ENCODE measurements at regions not wholly inside any gene's neighbourhood (a gene's known extent, or its start where the extent isn't known, plus 50 kb on each side); places are given as distances from the start of the nearest gene placed in this dataset.

DNA sequence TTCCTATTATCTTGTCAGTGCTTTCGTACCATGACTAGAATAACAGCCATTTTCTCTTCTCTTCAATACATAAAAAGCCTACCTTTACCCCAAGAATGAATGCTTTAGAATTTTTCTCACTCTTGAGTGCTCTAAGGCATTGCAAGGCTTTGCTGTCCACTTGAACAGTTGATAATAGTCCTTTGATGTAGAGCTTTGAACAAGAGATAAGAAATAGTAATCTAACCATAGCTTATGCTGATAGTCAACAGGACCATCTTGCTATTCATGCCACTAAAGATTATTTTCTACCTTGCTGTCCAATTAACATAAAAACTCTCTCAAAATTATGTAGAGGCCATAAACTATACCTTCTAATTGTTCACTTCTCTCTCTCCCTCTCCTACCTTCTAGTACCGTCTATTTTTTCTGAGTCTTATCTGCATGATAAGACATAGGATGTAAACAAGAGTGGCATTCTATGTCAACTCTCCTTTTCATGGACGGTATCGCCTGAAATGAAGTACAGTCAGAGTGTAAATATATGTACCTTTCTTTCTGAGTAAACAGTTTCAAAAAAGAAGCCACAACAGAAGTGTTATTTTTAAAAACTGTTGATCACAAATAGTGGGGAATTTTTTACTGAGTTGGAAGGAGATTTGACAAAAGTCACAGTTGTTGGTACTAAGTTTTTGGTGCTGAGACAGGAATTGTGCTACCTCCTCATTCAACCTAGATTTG, 297.9 kb downstream of the NDFIP2 start:
- TF ChIP-seq, protein P1, sequence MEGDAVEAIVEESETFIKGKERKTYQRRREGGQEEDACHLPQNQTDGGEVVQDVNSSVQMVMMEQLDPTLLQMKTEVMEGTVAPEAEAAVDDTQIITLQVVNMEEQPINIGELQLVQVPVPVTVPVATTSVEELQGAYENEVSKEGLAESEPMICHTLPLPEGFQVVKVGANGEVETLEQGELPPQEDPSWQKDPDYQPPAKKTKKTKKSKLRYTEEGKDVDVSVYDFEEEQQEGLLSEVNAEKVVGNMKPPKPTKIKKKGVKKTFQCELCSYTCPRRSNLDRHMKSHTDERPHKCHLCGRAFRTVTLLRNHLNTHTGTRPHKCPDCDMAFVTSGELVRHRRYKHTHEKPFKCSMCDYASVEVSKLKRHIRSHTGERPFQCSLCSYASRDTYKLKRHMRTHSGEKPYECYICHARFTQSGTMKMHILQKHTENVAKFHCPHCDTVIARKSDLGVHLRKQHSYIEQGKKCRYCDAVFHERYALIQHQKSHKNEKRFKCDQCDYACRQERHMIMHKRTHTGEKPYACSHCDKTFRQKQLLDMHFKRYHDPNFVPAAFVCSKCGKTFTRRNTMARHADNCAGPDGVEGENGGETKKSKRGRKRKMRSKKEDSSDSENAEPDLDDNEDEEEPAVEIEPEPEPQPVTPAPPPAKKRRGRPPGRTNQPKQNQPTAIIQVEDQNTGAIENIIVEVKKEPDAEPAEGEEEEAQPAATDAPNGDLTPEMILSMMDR (conservative IDR thresholded peaks at IDR 0.05; ENCODE audit: low read depth in 2 of 2), result no peak
- TF ChIP-seq STAT1 (IDR thresholded peaks at IDR 0.05; ENCODE audit: unreplicated experiment) (no peak), EZH2phosphoT487 (IDR thresholded peaks at IDR 0.05; ENCODE audit: unreplicated experiment) (no peak), POLR2AphosphoS5 (IDR thresholded peaks at IDR 0.05; ENCODE audit: low read depth) (no peak), EZH2 (IDR thresholded peaks at IDR 0.05; ENCODE audit: low read depth, unreplicated experiment) (no peak), ZNF114 (CRISPR knock-in tag; IDR thresholded peaks at IDR 0.05) (no peak), NANOG (IDR thresholded peaks at IDR 0.05; ENCODE audit: borderline replicate concordance) (no peak)
- TF ChIP-seq, protein P2, sequence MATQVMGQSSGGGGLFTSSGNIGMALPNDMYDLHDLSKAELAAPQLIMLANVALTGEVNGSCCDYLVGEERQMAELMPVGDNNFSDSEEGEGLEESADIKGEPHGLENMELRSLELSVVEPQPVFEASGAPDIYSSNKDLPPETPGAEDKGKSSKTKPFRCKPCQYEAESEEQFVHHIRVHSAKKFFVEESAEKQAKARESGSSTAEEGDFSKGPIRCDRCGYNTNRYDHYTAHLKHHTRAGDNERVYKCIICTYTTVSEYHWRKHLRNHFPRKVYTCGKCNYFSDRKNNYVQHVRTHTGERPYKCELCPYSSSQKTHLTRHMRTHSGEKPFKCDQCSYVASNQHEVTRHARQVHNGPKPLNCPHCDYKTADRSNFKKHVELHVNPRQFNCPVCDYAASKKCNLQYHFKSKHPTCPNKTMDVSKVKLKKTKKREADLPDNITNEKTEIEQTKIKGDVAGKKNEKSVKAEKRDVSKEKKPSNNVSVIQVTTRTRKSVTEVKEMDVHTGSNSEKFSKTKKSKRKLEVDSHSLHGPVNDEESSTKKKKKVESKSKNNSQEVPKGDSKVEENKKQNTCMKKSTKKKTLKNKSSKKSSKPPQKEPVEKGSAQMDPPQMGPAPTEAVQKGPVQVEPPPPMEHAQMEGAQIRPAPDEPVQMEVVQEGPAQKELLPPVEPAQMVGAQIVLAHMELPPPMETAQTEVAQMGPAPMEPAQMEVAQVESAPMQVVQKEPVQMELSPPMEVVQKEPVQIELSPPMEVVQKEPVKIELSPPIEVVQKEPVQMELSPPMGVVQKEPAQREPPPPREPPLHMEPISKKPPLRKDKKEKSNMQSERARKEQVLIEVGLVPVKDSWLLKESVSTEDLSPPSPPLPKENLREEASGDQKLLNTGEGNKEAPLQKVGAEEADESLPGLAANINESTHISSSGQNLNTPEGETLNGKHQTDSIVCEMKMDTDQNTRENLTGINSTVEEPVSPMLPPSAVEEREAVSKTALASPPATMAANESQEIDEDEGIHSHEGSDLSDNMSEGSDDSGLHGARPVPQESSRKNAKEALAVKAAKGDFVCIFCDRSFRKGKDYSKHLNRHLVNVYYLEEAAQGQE (IDR thresholded peaks at IDR 0.05; ENCODE audit: unreplicated experiment), result no peak
- TF ChIP-seq, protein P3, sequence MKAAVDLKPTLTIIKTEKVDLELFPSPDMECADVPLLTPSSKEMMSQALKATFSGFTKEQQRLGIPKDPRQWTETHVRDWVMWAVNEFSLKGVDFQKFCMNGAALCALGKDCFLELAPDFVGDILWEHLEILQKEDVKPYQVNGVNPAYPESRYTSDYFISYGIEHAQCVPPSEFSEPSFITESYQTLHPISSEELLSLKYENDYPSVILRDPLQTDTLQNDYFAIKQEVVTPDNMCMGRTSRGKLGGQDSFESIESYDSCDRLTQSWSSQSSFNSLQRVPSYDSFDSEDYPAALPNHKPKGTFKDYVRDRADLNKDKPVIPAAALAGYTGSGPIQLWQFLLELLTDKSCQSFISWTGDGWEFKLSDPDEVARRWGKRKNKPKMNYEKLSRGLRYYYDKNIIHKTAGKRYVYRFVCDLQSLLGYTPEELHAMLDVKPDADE (IDR thresholded peaks at IDR 0.05), result no peak

Data from GM23338 (cell line).